ENCODE measurements at regions not wholly inside any gene's neighbourhood (a gene's known extent, or its start where the extent isn't known, plus 50 kb on each side); places are given as distances from the start of the nearest gene placed in this dataset.

DNA sequence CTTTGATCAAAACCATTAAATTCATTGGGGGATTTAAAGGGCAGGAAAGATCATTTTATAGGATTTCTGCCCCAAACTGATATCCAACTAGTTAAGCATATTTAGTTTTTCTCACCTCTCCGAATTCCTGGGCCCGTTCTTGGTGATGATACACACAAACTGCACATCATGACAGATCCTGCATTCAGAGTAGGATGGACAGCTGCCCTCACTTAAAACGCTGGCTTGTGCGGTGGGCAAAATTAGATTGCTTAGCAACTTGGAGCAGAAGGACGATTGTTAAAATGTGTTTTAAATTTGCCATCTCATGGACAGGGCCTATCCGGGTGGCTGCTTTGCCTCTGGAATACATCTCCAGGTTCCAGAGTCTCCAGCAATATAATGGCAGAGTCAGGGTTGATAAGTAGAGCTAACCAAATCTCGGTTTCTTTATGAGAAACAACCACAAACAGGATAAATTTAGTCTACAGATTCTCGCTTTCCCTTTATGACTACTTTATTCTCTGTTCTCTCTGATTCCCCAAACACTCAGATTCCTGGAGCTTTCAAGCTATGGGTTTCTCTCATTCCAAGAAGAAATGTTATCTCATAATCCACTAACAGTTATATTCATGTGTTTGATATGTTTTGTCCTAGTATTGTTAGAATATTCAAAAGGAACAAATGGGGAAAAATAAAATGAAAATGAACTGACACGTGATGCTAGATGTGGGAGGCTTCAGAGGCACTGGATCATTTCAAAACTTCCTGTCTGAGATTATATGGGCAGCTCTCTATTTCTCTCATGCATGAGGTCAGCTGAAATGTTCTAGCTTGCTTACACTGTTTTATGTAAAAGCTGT lies 1014.1 kb upstream of the SEMA6D start:
- H3K27ac ChIP-seq: no peak overlapping the region
- 69 to 79% methylated on average over 9 of the region's 9 CpGs for WGBS, 2 donors
- TF ChIP-seq, protein P1, sequence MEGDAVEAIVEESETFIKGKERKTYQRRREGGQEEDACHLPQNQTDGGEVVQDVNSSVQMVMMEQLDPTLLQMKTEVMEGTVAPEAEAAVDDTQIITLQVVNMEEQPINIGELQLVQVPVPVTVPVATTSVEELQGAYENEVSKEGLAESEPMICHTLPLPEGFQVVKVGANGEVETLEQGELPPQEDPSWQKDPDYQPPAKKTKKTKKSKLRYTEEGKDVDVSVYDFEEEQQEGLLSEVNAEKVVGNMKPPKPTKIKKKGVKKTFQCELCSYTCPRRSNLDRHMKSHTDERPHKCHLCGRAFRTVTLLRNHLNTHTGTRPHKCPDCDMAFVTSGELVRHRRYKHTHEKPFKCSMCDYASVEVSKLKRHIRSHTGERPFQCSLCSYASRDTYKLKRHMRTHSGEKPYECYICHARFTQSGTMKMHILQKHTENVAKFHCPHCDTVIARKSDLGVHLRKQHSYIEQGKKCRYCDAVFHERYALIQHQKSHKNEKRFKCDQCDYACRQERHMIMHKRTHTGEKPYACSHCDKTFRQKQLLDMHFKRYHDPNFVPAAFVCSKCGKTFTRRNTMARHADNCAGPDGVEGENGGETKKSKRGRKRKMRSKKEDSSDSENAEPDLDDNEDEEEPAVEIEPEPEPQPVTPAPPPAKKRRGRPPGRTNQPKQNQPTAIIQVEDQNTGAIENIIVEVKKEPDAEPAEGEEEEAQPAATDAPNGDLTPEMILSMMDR (IDR thresholded peaks at IDR 0.05): no peak
- H3K27me3 ChIP-seq: no peaks in the 10 kb centered on the region
- H3K36me3 ChIP-seq: no peaks in the 10 kb centered on the region
- no peak overlapping the region for H3K4me3 ChIP-seq
- DNase-seq (no peak), ATAC-seq (no peak)
- H3K4me1 ChIP-seq: no peaks in the 10 kb centered on the region
- H3K9me3 ChIP-seq: peaks cover 0 to 24% (median 0%) of the 10 kb centered on the region in 11 donors
- intact Hi-C loops (cut with DNase I): no loop called here

DNA sequence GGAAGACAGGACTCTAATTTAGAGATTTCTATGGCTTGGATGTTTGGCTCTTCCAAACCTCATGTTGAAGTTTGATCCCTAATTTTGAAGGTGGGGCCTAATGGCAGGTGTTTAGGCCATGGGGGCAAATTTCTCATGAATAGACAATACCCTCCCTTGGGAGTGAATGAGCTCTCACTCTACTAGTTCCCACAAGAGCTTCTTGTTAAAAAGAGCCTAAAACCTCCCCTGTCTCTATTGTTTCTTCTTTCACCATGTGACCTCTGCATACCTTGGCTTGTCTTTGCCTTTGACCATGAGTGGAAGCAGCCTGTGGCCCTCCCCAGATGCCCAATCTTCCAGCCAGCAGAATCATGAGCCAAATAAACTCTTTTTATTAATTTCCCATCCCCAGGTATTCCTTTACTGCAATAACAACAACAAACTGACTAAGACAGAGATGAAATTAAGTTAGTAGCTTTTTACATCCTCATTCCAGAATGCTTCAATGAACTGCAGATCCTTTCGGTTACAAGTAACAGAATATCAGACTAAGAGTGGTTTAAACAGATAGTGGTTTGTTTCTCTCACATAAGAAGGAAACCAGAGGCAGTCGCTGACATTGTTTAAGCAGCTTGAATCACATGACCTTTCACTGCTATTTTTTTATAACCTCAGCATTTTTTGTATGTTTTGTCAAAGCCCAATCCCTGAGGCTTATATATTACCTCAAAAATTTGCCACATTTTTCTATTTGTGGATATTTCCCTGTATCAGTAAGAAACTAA lies 1013.3 kb upstream of the SEMA6D start:
- intact Hi-C loops (cut with DNase I): no loop called here
- DNase-seq (no peak), ATAC-seq (no peak)
- Histone ChIP-seq H3K36me3 (no peaks in the 10 kb centered on the region), H3K27ac (no peak overlapping the region), H3K9me3 (peaks cover 0 to 24% (median 0%) of the 10 kb centered on the region in 11 donors), H3K4me1 (no peaks in the 10 kb centered on the region), H3K27me3 (no peaks in the 10 kb centered on the region), H3K4me3 (no peak overlapping the region)
- WGBS, 2 donors: 61 to 73% methylated on average over 2 of the region's 2 CpGs
- TF ChIP-seq, protein P1 (IDR thresholded peaks at IDR 0.05): no peak

DNA sequence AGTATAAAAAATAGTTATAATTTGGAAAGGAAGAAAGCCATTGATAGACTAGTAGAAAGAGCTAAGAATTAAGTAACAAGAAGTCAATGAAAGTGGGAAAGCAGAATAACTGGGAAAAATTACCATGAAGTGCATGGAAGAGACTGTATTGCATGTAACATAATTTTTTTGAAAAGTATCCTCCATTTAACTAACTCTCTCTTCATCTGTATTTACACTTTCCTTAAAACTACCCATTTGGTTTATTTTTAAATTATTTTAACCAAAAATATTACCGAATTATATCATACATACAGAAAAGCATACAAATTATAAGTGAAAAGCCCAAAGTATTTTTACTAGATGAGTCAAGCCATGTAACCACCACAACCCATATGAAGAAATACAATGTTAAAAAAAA lies 1009.9 kb upstream of the SEMA6D start:
- H3K4me1 ChIP-seq: no peaks in the 10 kb centered on the region
- H3K9me3 ChIP-seq: peaks cover 0 to 24% (median 0%) of the 10 kb centered on the region in 11 donors
- 84 to 94% methylated on average over 1 of the region's 1 CpG for WGBS, 2 donors
- DNase-seq (no peak), ATAC-seq (no peak)
- H3K36me3 ChIP-seq: no peaks in the 10 kb centered on the region
- intact Hi-C loops (cut with DNase I): no loop called here
- H3K4me3 ChIP-seq: no peak overlapping the region
- no peak overlapping the region for H3K27ac ChIP-seq
- H3K27me3 ChIP-seq: no peaks in the 10 kb centered on the region
- TF ChIP-seq, protein P1 (IDR thresholded peaks at IDR 0.05): no peak

DNA sequence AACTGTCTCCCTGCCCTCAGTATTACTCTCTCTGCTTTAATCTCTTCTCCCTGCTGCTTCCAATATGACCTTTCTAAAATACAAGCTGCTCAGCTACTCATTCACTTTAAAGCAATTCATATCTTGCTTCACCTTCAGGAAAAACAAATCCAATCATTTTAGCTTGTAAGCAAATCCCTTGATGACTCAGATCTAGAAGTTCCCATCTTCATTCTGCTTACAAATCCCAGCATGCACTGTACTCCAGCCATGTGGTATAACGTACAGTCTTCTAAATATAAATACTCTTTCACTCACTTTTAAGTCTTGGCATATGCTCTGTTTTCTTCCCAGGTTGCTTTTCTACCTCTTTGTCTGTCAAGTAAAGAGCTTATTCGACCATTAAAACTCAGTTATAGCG lies 1009.1 kb upstream of the SEMA6D start:
- Histone ChIP-seq H3K27me3 (no peaks in the 10 kb centered on the region), H3K36me3 (no peaks in the 10 kb centered on the region), H3K4me1 (no peaks in the 10 kb centered on the region), H3K9me3 (peaks cover 0 to 24% (median 0%) of the 10 kb centered on the region in 11 donors), H3K27ac (no peak overlapping the region), H3K4me3 (no peak overlapping the region)
- WGBS, 2 donors: 63 to 70% methylated on average over 3 of the region's 3 CpGs
- ATAC-seq (no peak), DNase-seq (no peak)
- TF ChIP-seq, protein P1 (IDR thresholded peaks at IDR 0.05): no peak
- intact Hi-C loops (cut with DNase I): no loop called here

Data from heart right ventricle (tissue), 16 donors.